ENCODE measurements at regions not wholly inside any gene's neighbourhood (a gene's known extent, or its start where the extent isn't known, plus 50 kb on each side); places are given as distances from the start of the nearest gene placed in this dataset.

GRCh38 chr2:153213022-153213421 is 265.5 kb downstream of the RPRM start:
- H3K27me3 ChIP-seq (ENCODE audit: low read length), result no peaks in the 10 kb centered on the region
- H3K79me2 ChIP-seq (ENCODE audit: insufficient read depth, low read length), result no peaks in the 10 kb centered on the region
- H3F3A ChIP-seq (ENCODE audit: insufficient read depth), result no peaks in the 10 kb centered on the region
- no peaks in the 10 kb centered on the region for H3K36me3 ChIP-seq (ENCODE audit: low read length)
- H3K4me2 ChIP-seq (ENCODE audit: low read depth, low read length, poor library complexity, severe bottlenecking), result no peak overlapping the region
- no peak overlapping the region for H3K9ac ChIP-seq (ENCODE audit: low read length)
- H3K9me3 ChIP-seq (ENCODE audit: insufficient read depth, low read length), result no peaks in the 10 kb centered on the region
- H4K20me1 ChIP-seq (ENCODE audit: low read depth, low read length), result no peaks in the 10 kb centered on the region
- H3K4me3 ChIP-seq (ENCODE audit: insufficient read depth, low read length, poor library complexity, severe bottlenecking), result no peak overlapping the region
- no peak overlapping the region for H3K27ac ChIP-seq (ENCODE audit: low read depth, low read length)
- no peak for TF ChIP-seq EZH2phosphoT487 (conservative IDR thresholded peaks at IDR 0.05; ENCODE audit: low read length)
- TF ChIP-seq, protein P1, sequence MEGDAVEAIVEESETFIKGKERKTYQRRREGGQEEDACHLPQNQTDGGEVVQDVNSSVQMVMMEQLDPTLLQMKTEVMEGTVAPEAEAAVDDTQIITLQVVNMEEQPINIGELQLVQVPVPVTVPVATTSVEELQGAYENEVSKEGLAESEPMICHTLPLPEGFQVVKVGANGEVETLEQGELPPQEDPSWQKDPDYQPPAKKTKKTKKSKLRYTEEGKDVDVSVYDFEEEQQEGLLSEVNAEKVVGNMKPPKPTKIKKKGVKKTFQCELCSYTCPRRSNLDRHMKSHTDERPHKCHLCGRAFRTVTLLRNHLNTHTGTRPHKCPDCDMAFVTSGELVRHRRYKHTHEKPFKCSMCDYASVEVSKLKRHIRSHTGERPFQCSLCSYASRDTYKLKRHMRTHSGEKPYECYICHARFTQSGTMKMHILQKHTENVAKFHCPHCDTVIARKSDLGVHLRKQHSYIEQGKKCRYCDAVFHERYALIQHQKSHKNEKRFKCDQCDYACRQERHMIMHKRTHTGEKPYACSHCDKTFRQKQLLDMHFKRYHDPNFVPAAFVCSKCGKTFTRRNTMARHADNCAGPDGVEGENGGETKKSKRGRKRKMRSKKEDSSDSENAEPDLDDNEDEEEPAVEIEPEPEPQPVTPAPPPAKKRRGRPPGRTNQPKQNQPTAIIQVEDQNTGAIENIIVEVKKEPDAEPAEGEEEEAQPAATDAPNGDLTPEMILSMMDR (IDR thresholded peaks at IDR 0.05; ENCODE audit: insufficient read depth, low read length, poor library complexity, severe bottlenecking), result no peak
- H2AFZ ChIP-seq (ENCODE audit: low read depth, low read length, severe bottlenecking), result no peak overlapping the region
- H3K9me2 ChIP-seq (replicated peaks; ENCODE audit: insufficient read depth, low read length), result no peaks in the 10 kb centered on the region; the same call in 1 of the 2 replicates

DNA sequence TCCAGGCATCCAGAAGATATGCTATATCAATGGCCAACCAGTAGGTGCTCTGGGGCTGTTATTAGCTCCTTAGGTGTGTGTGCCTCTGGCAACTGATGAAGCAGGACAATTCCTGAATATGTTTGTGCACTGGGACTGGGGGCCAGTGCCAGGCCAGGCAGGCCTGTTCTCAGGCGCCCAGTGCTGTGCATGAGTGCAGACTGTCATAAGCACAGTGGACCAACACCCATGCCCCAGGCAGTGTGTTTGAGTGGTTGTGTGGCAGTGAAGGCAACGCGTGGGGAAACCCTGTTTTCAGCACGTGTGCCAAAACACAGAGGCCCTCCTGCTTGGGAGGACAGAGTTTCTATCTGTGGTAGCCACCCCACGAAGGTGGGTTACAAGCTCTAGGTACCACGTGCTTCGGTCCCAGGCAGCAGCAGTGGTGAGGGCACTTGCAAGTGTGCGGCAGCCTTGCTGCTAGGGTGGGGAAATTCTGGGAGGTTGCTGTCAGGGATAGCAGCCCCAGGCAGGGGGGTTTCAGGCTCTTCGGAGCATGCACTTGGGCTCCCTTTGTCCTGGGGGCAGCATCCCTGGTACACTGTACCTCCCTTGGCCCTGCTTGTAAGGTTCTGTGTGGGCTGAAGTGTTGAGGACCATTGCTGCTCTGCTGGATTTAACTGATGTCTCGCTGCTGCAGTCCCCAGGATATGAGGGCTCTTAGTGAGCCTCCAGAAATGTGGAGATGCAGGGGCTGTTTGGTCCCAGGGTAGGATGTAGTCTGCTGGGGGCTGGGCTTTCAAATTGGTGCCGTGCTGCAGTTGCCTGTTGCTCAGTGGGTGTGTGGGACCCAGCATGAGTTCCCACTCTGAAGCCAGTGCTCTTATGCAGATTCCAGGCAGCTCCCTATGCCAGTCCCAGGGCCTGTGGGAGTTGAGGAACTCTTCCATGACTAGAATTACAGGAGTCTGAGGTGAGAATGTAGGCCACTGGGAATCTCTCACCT is 280.9 kb downstream of the RPRM start:
- no peaks in the 10 kb centered on the region for H3K9me3 ChIP-seq (ENCODE audit: insufficient read depth, low read length)
- H3K36me3 ChIP-seq (ENCODE audit: low read length), result no peaks in the 10 kb centered on the region
- no peak for TF ChIP-seq EZH2phosphoT487 (conservative IDR thresholded peaks at IDR 0.05; ENCODE audit: low read length)
- TF ChIP-seq, protein P1 (IDR thresholded peaks at IDR 0.05; ENCODE audit: insufficient read depth, low read length, poor library complexity, severe bottlenecking), result no peak
- H2AFZ ChIP-seq (ENCODE audit: low read depth, low read length, severe bottlenecking), result no peak overlapping the region
- no peaks in the 10 kb centered on the region for H3K27me3 ChIP-seq (ENCODE audit: low read length)
- H3K4me2 ChIP-seq (ENCODE audit: low read depth, low read length, poor library complexity, severe bottlenecking), result no peak overlapping the region
- H3K9me2 ChIP-seq (replicated peaks; ENCODE audit: insufficient read depth, low read length), result no peaks in the 10 kb centered on the region
- H4K20me1 ChIP-seq (ENCODE audit: low read depth, low read length), result no peaks in the 10 kb centered on the region
- H3F3A ChIP-seq (ENCODE audit: insufficient read depth), result no peaks in the 10 kb centered on the region
- no peaks in the 10 kb centered on the region for H3K79me2 ChIP-seq (ENCODE audit: insufficient read depth, low read length)
- no peak overlapping the region for H3K4me3 ChIP-seq (ENCODE audit: insufficient read depth, low read length, poor library complexity, severe bottlenecking)
- H3K27ac ChIP-seq (ENCODE audit: low read depth, low read length), result no peak overlapping the region
- no peak overlapping the region for H3K9ac ChIP-seq (ENCODE audit: low read length)

- H4K20me1 ChIP-seq (ENCODE audit: low read depth, low read length), result no peaks in the 10 kb centered on the region
- no peaks in the 10 kb centered on the region for H3F3A ChIP-seq (ENCODE audit: insufficient read depth)
- H3K79me2 ChIP-seq (ENCODE audit: insufficient read depth, low read length), result no peaks in the 10 kb centered on the region
- H3K9ac ChIP-seq (ENCODE audit: low read length), result no peak overlapping the region
- no peak overlapping the region for H2AFZ ChIP-seq (ENCODE audit: low read depth, low read length, severe bottlenecking)
- H3K9me3 ChIP-seq (ENCODE audit: insufficient read depth, low read length), result no peaks in the 10 kb centered on the region
- H3K27me3 ChIP-seq (ENCODE audit: low read length), result no peaks in the 10 kb centered on the region
- TF ChIP-seq, protein P1 (IDR thresholded peaks at IDR 0.05; ENCODE audit: insufficient read depth, low read length, poor library complexity, severe bottlenecking), result no peak
- no peak for TF ChIP-seq EZH2phosphoT487 (conservative IDR thresholded peaks at IDR 0.05; ENCODE audit: low read length)
- H3K9me2 ChIP-seq (replicated peaks; ENCODE audit: insufficient read depth, low read length), result no peaks in the 10 kb centered on the region
- no peak overlapping the region for H3K27ac ChIP-seq (ENCODE audit: low read depth, low read length)
- no peaks in the 10 kb centered on the region for H3K36me3 ChIP-seq (ENCODE audit: low read length)
- H3K4me2 ChIP-seq (ENCODE audit: low read depth, low read length, poor library complexity, severe bottlenecking), result no peak overlapping the region
- H3K4me3 ChIP-seq (ENCODE audit: insufficient read depth, low read length, poor library complexity, severe bottlenecking), result no peak overlapping the region
These were observed 282.0 kb downstream of the RPRM start for GRCh38 chr2:153196378-153197058.

Measured in SU-DHL-6 (cell line).